HG03460 (cell line): ENCODE measurements at regions not wholly inside any gene's neighbourhood (a gene's known extent, or its start where the extent isn't known, plus 50 kb on each side); places are given as distances from the start of the nearest gene placed in this dataset.
"Not testable (repeated sequence)": the region's sequence is repeated elsewhere in the genome, so short reads cannot be mapped to it uniquely, and the experiment has no call there.

ENCODE experiments used
- ATAC-seq: cut with Tn5 transposase; IDR thresholded peaks from one replicate; pipeline ENCODE4 v1.9.1; 2021; ENCODE audit not compliant: unreplicated experiment

- ATAC-seq, result no peak
Observed at GRCh38 chr16:59090541-59090940, 356.4 kb upstream of the GOT2 start.

GRCh38 chr16:59088431-59088830 is 354.3 kb upstream of the GOT2 start:
- ATAC-seq, result no peak

GRCh38 chr16:59087641-59088040 is 353.5 kb upstream of the GOT2 start:
- no peak for ATAC-seq

GRCh38 chr16:59067205-59067604 is 333.1 kb upstream of the GOT2 start:
- no peak for ATAC-seq

DNA sequence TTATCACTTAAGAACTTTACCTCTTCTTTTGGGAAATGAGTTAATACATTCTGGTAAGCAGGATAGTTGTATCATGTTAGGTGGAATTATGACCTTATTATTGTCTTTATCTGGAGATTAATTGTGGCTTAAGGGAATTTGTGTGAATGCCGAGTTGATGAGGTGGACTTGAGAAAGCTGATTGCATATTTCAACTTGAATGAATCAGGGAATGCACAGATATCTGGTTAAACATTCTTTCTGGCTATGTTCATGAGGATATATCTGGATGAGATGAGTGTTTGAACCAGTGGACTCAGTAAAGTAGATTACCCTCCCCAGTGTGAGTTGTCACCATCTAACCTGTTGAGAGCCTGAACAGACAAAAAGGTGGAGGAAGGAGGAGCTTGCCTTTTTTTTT is 326.1 kb upstream of the GOT2 start:
- no peak for ATAC-seq

DNA sequence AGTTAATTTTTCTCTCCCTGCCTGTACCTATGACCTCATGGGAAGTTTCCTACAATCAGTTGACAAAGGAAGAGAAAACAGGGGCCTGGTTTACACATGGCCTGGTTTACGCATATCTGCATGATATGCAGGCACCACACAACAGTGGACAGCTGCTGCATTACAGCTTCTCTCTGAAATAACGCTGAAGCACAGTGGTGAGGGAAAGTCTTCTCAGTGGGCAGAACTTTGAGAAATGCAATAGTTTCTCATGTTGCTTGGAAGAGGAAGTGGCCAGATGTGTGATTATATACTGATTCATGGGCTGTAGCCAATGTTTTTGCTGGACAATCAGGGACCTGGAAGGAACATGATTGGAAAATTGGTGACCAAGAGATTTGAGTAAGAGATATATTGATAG is 324.1 kb upstream of the GOT2 start:
- no peak for ATAC-seq

DNA sequence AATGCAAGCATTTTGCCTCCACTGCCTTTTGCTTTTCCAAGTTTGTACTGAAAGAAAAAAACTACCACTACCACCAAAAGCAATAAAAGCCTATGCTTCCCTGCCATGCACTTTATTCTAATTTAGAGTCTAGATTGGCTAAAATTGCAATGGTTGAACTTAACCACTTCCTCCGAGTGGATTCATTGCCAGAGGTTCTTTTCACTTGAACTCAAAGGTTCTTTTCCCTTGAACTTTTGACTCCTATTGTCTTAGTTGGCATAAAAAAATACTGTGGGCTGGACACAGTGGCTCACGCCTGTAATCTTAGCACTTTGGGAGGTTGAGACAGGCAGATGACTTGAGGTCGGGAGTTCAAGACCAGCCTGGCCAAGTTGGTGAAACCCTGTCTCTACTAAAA is 319.8 kb upstream of the GOT2 start:
- ATAC-seq, result no peak

- no peak for ATAC-seq
Observed at GRCh38 chr16:59052231-59052630, 318.1 kb upstream of the GOT2 start.

DNA sequence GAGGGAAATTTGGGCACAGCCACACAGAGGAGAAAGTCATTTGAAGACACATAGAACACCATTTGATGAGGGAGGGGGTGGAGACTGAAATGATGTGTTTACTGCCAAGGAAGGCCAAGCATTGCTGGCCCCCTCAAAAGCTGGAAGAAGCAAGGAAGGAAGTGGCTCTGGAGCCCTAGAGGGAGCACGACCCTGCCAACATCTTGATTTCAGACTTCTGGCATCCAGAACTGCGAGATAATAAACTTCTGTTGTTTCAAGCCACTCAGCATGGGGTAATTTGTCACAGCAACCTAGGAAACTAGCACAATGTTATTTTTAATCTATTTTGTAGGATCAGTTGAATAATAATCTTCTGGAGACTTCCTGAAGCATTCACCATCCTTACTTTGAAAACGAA is 314.8 kb upstream of the GOT2 start:
- ATAC-seq, result no peak

GRCh38 chr16:59047114-59047513 is 313.0 kb upstream of the GOT2 start:
- ATAC-seq, result no peak

GRCh38 chr16:59046335-59046734 is 312.2 kb upstream of the GOT2 start:
- no peak for ATAC-seq

DNA sequence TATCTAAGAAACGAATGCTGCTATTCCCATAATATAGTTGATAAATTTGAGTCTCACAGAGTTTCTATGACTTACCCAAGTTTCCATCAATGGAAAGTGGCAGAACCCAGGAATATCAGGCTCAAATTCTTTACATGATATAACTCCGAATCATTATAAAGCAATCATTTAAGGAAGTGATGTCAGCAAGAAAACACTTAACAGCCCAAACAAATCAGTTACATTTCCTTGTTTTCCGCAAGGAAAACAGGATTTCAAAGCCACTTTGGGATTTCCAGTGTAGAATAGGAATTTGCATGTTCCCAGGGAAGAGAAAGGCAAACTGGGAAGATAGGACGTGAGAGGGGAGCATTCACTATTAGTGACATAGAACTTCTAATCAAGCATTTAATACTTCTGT is 311.4 kb upstream of the GOT2 start:
- ATAC-seq, result no peak

DNA sequence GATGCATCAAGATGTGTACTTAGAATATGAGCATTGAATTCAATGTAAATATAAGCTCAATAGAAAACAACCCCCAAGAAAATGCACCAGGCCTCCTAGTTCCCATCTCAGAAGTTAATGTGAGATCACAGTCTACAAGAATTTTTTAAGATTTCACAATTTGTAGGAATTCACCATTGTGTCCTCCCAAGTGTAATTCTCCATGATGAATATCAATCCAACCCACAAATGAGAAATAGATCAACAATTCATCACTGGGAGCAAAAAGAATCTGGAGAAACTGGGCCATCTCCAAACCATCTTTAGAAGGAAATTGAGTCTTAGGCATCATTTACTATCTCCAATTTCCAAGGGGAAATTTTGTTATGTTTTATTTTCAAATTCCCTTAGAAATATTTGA is 310.5 kb upstream of the GOT2 start:
- no peak for ATAC-seq

DNA sequence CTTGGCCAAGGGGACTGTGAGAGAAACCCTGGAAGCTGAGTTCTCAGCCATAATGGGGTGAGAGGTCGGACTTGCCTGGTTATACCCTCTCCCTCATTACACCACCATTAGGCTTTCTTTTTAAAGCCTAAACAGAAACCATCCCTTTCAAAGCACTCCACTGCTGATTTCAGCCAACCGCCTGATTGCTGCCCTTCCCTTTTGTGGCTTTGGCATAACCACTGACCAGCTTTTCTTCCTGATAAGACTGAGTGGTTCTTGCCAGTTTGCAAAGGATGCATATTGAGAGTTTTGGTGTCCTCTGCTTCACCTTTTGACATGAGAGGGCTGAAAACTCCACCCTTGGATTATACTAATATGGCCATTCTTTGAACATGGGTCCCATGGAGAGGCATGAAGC is 308.2 kb upstream of the GOT2 start:
- ATAC-seq, result no peak

- ATAC-seq, result no peak
Observed at GRCh38 chr16:59039066-59039720, 305.1 kb upstream of the GOT2 start.

DNA sequence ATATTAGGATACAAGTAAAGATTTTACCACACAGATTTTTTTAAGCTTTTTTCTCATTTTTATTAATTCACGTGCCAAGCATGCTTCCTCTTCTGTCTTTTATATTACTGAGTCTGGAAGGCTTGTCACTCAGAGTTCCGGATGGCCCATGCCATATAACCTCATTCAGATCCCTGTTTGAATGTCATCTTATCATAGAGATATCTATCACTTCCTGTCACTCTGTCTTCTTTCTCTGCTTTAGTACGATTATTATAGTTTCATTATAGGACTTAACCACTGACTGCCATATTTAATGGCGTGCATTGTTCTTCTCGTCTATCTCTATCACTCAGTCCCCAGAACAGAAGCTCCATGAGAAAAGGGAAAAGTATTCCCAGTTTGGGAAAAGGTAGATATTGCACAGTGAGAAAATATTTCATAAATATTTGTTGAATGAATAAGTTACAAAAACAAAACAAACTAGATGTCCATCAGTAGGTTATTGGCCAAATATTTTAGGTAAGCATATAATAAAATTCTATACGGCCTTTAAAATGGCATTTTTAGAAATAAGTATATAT is 296.9 kb upstream of the GOT2 start:
- ATAC-seq, result no peak

DNA sequence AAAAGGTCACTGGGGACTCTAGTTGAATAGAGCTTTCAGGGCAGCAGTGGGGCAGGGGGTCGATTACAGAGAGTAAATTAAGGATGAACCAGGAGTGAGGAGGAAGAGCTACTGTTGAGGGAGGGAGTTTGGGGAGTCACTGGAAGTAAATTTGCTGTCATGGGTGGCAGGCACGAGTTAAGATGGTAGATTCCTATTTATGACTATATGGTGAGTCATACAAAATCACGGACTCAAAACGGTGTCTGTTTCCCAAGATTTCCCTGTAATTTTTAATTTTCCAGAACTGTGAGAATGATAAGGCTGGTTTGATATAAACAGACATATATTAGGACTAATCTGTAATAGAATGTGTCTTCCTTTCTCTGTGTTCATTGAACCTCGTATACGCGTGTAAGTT is 287.6 kb upstream of the GOT2 start:
- ATAC-seq, result no peak

GRCh38 chr16:59013930-59014329 is 279.8 kb upstream of the GOT2 start:
- ATAC-seq, result no peak

DNA sequence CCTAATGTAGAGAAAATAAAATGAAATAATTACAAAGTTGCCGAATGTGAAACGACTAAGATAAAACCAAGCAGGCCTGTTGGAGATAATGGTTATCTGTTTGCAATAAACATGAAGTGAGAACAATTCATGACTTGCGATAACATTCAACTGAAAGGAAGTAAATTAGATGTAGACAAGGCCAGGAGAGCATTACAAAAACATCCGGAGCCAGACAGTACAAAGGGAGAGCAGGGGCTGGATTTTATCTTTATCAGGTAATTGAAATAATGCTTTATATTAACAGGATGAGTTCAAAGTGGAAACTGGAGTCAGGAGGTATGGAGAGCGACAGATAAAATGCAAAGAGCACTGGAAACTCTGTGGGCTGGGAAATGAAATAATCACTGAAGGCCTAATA is 265.6 kb upstream of the GOT2 start:
- no peak for ATAC-seq

DNA sequence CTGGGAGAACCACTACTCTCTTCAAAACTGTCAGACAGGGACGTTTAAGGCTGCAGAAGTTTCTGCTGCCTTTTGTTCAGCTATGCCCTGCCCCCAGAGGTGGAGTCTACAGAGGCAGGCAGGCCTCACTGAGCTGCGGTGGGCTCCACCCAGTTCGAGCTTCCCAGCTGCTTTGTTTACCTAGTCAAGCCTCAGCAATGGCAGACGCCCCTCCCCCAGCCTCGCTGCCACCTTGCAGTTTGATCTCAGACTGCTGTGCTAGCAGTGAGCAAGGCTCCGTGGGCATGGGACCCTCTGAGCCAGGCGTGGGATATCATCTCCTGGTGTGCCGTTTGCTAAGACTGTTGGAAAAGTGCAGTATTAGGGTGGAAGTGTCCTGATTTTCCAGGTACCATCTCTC is 258.6 kb upstream of the GOT2 start:
- not testable (repeated sequence) for ATAC-seq

DNA sequence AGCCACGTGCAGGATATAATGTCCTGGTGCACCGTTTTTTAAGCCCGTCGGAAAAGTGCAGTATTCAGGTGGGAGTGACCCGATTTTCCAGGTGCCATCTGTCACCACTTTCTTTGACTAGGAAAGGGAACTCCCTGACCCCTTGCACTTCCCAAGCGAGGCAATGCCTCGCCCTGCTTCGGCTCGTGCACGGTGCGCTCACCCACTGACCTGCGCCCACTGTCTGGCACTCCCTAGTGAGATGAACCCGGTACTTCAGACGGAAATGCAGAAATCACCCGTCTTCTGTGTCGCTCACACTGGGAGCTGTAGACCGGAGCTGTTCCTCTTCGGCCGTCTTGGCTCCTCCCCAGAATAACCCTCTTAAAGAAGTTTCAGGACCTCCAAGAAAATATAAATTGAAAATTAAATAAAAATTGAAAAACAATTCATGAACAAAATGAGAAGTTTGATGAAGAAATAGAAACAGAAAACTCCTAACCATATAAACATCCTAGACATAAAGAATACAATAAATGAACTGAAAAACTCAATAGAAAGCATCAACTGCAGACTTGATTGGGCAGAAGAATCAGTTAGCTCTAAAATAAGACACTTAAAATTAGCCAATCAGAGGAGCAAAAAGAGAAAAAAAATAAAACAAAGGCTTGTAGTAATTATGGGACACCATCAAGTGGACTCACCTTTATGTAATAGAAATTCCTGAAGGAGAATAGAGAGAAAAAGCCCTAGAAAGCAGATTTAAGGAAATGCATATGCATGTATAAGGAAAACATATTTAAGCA is 249.3 kb upstream of the GOT2 start:
- ATAC-seq, result not testable (repeated sequence)

DNA sequence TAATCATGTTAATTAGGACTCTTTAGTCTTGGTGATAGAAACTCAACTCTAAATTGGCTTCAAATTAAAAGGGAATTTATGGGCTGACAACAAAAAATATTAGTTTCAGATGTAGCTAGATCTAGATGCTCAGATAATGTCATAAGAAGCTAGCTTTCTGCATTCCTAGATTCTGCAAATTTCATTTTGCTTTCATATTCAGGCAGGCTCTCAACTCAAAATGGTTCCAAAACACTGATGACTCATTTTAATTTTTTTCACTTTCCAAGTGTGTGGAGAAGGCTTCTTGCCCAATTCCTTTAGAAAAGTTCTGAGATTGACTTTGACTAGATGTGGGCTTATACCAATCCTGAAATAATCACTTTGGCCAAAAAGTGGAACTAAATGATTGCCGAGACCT is 236.7 kb upstream of the GOT2 start:
- ATAC-seq, result peak; percentile 76
